ENCODE measurements at regions not wholly inside any gene's neighbourhood (a gene's known extent, or its start where the extent isn't known, plus 50 kb on each side); places are given as distances from the start of the nearest gene placed in this dataset.
A peak's percentile ranks its signal among the peaks of the same experiment; 100 is the strongest.

- no peak for ATAC-seq
- H3K79me2 ChIP-seq (ENCODE audit: insufficient read depth, low read length): no peaks in the 10 kb centered on the region
These were observed 151.5 kb downstream of the ACTL7B start for GRCh38 chr9:108704156-108704852.

GRCh38 chr9:108703429-108703828, 152.4 kb downstream of the ACTL7B start:
- no TSS peak for BruUV-seq (replicated peaks)
- DNase-seq (ENCODE audit: low read depth, low spot score): no peak

More at GRCh38 chr9:108704156-108704852, 151.5 kb downstream of the ACTL7B start:
- Histone ChIP-seq H3K4me3 (replicated peaks in 1 of 2; ENCODE audit: low read depth in 1 of 2, low read length in 2 of 2) (no peak overlapping the region), H3K36me3 (ENCODE audit: control insufficient read depth in 1 of 2, insufficient read depth in 2 of 2, low read length in 2 of 2) (no peaks in the 10 kb centered on the region), H3K9me2 (ENCODE audit: insufficient read depth) (no peaks in the 10 kb centered on the region), H3K27me3 (ENCODE audit: insufficient read depth, low read length) (no peaks in the 10 kb centered on the region), H2AFZ (ENCODE audit: low read depth, low read length, poor library complexity, severe bottlenecking) (no peak overlapping the region), H3K27ac (ENCODE audit: low read depth, low read length) (no peak overlapping the region), H3K4me2 (ENCODE audit: low read length) (no peak overlapping the region), H3K9ac (ENCODE audit: low read length) (no peak overlapping the region), H3K4me1 (ENCODE audit: control insufficient read depth in 1 of 2, insufficient read depth in 2 of 2, low read length in 2 of 2) (peaks cover 0 to 7% of the 10 kb centered on the region in 2 experiments; a peak in 1 of 4 replicates), H4K20me1 (ENCODE audit: insufficient read depth) (no peaks in the 10 kb centered on the region), H3K9me3 (ENCODE audit: control insufficient read depth in 1 of 2, insufficient read depth in 1 of 2, low read depth in 1 of 2, low read length in 2 of 2) (no peaks in the 10 kb centered on the region)
- no peak for DNase-seq (ENCODE audit: low read depth, low spot score)
- BruUV-seq (replicated peaks): no TSS peak
- intact Hi-C loops (cut with micrococcal nuclease): no loop called here
- ChIA-PET CTCF (no interaction called here), POLR2A (no interaction called here), RAD21 (ENCODE audit: low non-redundant PET in 1 of 2, low total read pairs in 2 of 2, uncharacterized antibody in 2 of 2, unreplicated experiment in 2 of 2) (no interaction called here)
- TF ChIP-seq SP1 (IDR thresholded peaks at IDR 0.05; ENCODE audit: low read depth) (0 out of 2 replicates have a peak, but pooled peaks have one; percentile 35), POLR2A (IDR thresholded peaks at IDR 0.05; ENCODE audit: borderline replicate concordance, extremely low read depth, insufficient read depth, insufficient read length) (no peak), JUND (IDR thresholded peaks at IDR 0.05) (peak; percentile 25; the same call in 1 of the 2 replicates), FOSL1 (IDR thresholded peaks at IDR 0.05; ENCODE audit: low read depth) (peak; percentile 53), YY1 (IDR thresholded peaks at IDR 0.05; ENCODE audit: extremely low read depth, insufficient replicate concordance, low read depth, low read length) (no peak)

More at GRCh38 chr9:108703429-108703828, 152.4 kb downstream of the ACTL7B start:
- no peaks in the 10 kb centered on the region for H3K79me2 ChIP-seq (ENCODE audit: insufficient read depth, low read length)
- H3K4me3 ChIP-seq (replicated peaks in 1 of 2; ENCODE audit: low read depth in 1 of 2, low read length in 2 of 2): no peak overlapping the region
- H3K4me1 ChIP-seq (ENCODE audit: control insufficient read depth in 1 of 2, insufficient read depth in 2 of 2, low read length in 2 of 2): peaks cover 0 to 7% of the 10 kb centered on the region in 2 experiments; a peak in 1 of 4 replicates
- RAD21 ChIA-PET (ENCODE audit: low non-redundant PET in 1 of 2, low total read pairs in 2 of 2, uncharacterized antibody in 2 of 2, unreplicated experiment in 2 of 2): no interaction called here
- H3K27me3 ChIP-seq (ENCODE audit: insufficient read depth, low read length): no peaks in the 10 kb centered on the region
- H3K9me2 ChIP-seq (ENCODE audit: insufficient read depth): no peaks in the 10 kb centered on the region
- intact Hi-C loops (cut with micrococcal nuclease): no loop called here
- H3K36me3 ChIP-seq (ENCODE audit: control insufficient read depth in 1 of 2, insufficient read depth in 2 of 2, low read length in 2 of 2): no peaks in the 10 kb centered on the region
- CTCF ChIA-PET: no interaction called here
- H3K4me2 ChIP-seq (ENCODE audit: low read length): no peak overlapping the region
- POLR2A ChIA-PET: no interaction called here
- H4K20me1 ChIP-seq (ENCODE audit: insufficient read depth): no peaks in the 10 kb centered on the region
- ATAC-seq: no peak
- H3K9me3 ChIP-seq (ENCODE audit: control insufficient read depth in 1 of 2, insufficient read depth in 1 of 2, low read depth in 1 of 2, low read length in 2 of 2): no peaks in the 10 kb centered on the region
- no peak overlapping the region for H3K27ac ChIP-seq (ENCODE audit: low read depth, low read length)
- TF ChIP-seq CEBPB (IDR thresholded peaks at IDR 0.05; ENCODE audit: low read depth) (no peak), ZFX (IDR thresholded peaks at IDR 0.05) (no peak), JUND (IDR thresholded peaks at IDR 0.05) (no peak), SIN3A (IDR thresholded peaks at IDR 0.05; ENCODE audit: low read depth) (no peak), MAX (IDR thresholded peaks at IDR 0.05) (no peak), YY1 (IDR thresholded peaks at IDR 0.05; ENCODE audit: extremely low read depth, insufficient replicate concordance, low read depth, low read length) (no peak), REST (IDR thresholded peaks at IDR 0.05; ENCODE audit: low read depth) (no peak), CBX3 (IDR thresholded peaks at IDR 0.05; ENCODE audit: low read depth) (no peak), ZNF274 (IDR thresholded peaks at IDR 0.05; ENCODE audit: low read depth, low read length) (no peak)
- H2AFZ ChIP-seq (ENCODE audit: low read depth, low read length, poor library complexity, severe bottlenecking): no peak overlapping the region
- no peak overlapping the region for H3K9ac ChIP-seq (ENCODE audit: low read length)

All from HCT116 (cell line).